ENCODE measurements at regions not wholly inside any gene's neighbourhood (a gene's known extent, or its start where the extent isn't known, plus 50 kb on each side); places are given as distances from the start of the nearest gene placed in this dataset.

DNA sequence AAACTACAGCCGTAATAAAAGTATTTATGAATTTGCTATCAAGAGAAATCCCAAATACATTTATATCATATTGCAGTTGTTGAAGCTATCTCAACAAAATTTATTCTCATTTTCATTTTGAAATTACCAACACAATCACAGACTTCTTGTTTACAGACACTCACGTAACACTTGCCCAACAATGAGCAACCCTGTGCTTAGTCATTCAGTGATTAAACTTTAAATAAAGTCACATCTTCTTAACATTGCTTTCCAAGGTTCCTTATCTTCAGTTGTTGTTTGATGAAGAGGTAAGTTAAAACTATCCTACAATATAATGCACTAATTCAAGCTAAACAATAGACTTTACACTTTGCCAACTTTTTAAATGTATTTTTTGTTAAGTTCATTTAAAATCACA lies 601.8 kb downstream of the SLC16A7 start:
- TF ChIP-seq, protein P1, sequence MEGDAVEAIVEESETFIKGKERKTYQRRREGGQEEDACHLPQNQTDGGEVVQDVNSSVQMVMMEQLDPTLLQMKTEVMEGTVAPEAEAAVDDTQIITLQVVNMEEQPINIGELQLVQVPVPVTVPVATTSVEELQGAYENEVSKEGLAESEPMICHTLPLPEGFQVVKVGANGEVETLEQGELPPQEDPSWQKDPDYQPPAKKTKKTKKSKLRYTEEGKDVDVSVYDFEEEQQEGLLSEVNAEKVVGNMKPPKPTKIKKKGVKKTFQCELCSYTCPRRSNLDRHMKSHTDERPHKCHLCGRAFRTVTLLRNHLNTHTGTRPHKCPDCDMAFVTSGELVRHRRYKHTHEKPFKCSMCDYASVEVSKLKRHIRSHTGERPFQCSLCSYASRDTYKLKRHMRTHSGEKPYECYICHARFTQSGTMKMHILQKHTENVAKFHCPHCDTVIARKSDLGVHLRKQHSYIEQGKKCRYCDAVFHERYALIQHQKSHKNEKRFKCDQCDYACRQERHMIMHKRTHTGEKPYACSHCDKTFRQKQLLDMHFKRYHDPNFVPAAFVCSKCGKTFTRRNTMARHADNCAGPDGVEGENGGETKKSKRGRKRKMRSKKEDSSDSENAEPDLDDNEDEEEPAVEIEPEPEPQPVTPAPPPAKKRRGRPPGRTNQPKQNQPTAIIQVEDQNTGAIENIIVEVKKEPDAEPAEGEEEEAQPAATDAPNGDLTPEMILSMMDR (conservative IDR thresholded peaks at IDR 0.05 in 1 of 2, IDR thresholded peaks at IDR 0.05 in 1 of 2; ENCODE audit: low read depth in 1 of 2, low read length in 2 of 2): no peak
- no peak for TF ChIP-seq EZH2 (IDR thresholded peaks at IDR 0.05; ENCODE audit: low read length, missing control alignments)

All from fibroblast of lung (primary cell).